ENCODE measurements at regions not wholly inside any gene's neighbourhood (a gene's known extent, or its start where the extent isn't known, plus 50 kb on each side); places are given as distances from the start of the nearest gene placed in this dataset.
A peak's percentile ranks its signal among the peaks of the same experiment; 100 is the strongest.
"Not testable (repeated sequence)": the region's sequence is repeated elsewhere in the genome, so short reads cannot be mapped to it uniquely, and the experiment has no call there.

DNA sequence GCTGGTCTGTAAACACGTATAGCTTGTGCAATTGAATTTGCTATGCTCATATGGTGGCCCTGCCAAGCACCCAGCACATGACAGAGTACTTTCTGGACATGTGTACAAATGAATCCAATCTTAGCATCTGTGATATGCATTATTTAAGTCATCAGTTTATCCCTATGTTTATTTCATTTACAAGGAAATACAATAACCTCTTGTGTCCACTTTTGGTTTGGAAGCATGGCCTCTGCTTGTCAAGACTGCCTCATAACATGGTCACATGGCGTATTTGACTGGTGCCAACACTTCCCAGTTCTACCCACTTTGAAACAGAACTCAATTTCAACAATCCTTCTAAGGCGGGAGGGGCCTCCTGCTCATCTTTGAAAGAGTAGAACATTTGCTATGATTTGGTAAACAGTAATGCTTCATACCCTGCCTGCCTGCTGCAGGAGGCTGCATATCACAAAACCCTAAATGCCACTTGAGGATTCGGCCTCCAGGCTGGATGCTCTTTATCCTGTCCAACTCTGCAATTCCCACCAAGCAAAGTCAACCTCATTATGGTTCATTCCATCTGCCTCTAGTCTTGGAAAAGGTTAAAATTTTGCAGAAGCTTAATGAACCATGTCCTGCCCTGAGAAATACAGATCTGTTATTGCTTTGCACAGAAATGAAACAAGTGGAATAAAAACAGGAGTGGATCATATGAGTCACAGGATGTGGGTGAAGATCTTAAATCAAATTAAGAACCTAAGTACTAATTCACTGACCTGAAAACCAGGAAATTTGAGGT, 151.3 kb downstream of the CYSLTR2 start:
- peak in 2 of 3 donors; percentile 33 to 50 for DNase-seq (ENCODE audit: low read depth in 2 of 3, low spot score in 2 of 3)

DNA sequence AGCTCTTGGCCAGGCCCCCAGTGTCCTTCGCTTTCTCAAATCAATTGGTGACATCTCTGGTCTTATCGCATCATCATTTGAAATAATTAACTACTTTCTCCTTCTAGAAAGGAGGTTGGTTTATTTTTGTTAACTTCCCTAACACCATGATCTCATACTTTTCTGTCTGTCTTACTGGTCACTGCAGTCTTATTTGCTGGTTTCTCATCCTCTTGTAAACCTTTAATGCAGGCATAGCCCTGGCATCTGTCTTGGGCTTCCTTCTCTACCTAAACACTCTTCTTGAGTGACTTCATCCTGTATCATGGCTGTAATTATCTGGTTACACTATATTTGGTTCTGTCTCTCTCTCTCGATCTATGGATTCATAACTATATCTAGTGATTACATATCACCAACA, 152.8 kb downstream of the CYSLTR2 start:
- no peak for DNase-seq (ENCODE audit: low read depth in 2 of 3, low spot score in 2 of 3)

DNA sequence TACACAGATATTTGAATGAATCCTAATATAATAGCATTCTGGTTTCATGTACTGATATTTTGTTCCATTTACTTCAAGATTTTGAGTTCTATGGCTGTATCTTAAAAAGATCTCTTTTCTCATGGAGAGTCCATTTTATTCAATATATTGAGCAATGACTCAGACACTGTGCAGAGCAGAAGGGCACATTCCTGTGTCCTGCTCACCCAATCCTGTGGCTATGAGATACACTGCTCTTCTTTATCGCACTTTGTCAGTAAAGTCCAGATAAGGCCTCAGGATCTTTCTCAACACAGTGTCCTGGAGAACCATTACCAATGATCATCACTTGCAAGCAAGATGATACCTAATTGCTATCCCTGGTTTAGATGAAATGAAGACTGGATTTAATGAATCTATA, 155.0 kb downstream of the CYSLTR2 start:
- no peak for DNase-seq (ENCODE audit: low read depth in 2 of 3, low spot score in 2 of 3)

DNA sequence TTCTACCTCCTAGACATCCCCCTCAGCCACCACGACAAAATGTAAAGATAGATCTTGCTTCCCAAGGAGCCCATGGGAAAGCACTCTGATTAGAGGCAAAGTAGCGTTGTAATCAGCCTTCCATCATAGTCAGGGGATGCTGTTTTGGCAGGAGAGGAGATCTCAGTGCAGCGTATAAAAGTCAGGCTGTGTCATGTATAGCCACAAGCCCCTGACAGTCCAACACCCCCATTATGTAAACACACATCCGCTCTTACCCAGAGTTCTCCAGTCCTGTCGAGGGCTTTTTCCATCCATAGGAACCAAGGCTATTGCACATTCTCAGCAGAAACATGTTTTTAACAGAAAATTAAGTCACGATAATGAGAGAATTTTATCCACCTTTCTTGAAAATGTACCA, 156.3 kb downstream of the CYSLTR2 start:
- DNase-seq (ENCODE audit: low read depth in 2 of 3, low spot score in 2 of 3) = no peak

DNA sequence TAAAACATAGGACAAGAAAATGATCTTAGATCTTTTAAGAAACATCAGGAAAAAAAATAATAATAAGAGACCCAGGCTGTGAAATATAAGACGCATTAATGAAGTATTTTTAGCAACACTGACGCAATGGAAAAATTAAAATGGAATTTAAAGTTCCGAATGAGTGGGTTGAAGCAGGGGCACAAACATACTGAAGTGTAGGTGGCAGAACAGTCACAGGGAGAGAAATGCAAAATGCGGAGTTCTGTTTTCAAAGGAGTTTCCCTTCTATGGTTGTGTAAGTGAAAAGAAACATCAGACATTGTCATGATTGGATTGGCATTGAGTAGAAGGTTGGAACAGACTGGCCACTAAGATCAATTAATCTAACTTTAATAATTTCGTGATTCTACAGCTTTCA, 159.8 kb downstream of the CYSLTR2 start:
- no peak for DNase-seq (ENCODE audit: low read depth in 2 of 3, low spot score in 2 of 3)

DNA sequence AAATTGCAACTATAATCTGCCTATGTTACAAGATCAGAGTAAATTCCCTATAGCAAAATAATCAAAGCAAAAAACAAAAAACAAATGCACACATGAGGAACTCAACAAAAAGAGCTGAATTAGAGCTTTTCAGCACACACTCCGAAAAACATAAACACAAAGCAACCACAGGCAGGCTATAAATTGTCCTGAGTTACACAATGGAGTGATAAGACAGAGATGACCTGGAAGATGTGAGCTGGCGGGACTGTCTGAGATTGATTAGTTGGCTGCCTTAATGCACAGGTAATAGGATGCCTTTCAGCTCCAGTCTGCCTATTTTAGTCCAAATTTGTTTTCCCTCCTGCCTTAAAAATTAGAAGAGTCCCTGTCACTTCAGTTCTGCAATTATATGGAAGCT, 159.0 kb upstream of the FNDC3A start:
- DNase-seq (ENCODE audit: low read depth in 2 of 3, low spot score in 2 of 3) = no peak

DNA sequence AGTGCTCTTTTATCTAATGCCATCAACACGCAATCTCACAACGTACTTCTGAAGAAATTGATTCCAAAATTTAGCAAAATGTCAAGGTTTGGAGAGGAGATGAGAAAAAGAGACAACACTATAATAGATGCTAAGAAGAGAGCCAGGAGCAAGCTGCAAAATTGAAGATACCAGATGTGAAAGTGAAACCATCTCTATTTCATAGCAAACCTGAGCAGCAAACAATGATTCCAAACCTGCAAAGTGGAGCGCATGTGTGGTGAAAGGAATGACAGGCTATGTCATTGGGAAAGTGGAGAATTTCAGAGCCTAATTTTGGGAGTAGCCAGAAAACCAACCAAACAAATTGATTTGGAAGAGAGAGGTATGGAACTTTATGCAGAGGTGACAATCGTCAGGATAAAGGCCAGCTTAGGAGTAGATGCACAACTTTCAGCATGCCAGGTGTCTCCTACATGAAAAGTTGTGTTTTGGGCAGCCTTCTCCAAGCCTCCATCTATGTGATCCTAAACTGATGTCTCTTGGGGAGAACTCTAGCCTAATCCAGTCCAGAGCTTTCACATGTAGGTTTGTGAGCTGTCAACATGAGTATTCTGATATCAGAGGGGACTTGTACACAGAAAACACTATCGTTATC, 158.4 kb upstream of the FNDC3A start:
- peak in 1 of 3 donors; percentile 44 for DNase-seq (ENCODE audit: low read depth in 2 of 3, low spot score in 2 of 3)

DNA sequence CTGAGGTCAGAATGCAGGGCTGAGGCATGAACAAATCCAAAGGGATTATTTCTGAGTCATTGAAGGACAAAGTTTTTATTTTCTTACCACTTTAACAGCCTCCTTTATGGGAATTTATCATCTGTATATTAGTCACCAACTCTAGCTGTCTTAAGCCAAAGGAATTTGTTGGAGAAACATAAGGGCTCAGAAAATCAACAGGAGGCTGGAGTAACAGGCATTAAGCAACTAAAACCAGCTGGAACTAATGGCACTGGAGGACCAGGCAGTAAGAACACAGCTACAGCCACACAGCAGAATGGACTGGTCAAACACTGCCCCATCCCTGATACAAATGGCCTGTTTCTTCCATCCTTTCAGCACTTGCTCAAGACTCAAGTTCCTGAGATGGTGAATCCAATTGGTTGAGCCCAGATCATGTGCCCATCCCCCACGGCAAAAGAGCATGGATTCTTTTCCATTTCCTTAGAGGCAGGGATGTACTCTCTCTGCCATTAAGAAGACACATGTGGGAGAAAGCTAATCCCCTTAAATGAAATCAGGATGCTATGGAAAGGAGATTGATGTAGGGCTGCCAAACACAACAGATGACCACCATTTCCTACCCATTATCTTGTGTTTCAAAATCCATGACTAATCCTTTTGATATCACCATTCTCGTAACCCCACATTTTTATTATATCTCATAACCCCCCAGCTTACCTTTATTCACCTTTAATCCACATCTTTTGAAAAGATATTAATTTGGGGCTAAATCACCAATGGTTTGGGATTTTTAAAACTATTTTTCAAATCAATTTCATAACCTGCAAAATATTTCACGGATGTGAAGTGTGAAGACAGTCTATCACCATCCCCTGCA, 157.0 kb upstream of the FNDC3A start:
- DNase-seq (ENCODE audit: low read depth in 2 of 3, low spot score in 2 of 3) = no peak

DNA sequence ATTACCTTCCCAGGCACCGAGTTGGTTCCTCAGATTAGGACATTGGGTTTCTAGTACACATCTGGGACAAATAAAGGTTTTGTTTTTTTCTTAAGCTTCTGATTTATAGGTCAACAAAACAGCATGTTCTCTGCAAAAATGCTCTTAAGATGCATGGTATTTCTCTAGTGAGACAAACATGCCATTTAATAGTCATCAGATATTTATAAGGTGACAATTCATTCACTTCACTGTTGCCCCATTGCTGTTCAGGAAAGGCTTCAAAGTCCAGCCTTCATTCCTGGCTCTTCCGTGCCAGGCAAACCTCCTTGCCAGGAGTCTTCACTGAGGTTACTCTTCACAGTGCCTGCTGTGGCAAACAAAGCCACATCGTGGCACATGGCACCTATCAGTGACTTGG, 156.3 kb upstream of the FNDC3A start:
- DNase-seq (ENCODE audit: low read depth in 2 of 3, low spot score in 2 of 3) = no peak

DNA sequence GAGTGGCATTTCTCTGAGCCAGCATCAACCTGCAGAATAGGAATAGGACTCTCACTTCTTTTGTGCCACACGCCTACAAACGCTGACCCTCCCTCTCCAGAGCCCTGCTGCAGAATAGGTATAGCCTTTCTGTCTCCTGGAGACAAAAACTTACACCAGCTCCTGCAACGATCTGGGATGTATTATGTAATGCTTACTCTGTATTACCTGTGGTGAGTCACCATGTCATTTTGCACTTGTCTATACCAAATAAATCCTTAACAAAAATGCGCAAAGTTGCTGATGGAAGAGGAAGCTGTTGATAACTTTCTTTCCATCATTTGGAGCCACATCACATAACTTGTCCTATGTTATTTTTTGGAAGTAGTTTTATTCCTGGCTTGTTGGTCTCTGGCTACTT, 155.8 kb upstream of the FNDC3A start:
- no peak for DNase-seq (ENCODE audit: low read depth in 2 of 3, low spot score in 2 of 3)

DNA sequence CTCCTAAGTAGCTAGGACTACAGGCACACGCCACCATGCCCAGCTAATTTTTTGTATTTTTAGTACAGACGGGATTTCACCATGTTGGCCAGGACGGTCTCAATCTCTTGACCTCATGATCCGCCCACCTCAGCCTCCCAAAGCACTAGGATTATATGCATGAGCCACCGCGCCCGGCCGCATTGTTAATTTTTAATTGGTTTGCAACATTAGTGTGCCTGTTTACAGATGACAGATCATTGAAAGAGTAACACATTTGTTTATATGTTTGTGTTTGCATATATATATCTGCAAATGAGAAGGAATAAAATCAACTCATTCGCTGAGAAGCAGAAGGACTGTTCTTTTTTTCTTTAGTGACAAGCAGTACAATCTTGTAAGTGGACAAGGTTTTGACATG, 152.2 kb upstream of the FNDC3A start:
- not testable (repeated sequence) for DNase-seq (ENCODE audit: low read depth in 2 of 3, low spot score in 2 of 3)

DNA sequence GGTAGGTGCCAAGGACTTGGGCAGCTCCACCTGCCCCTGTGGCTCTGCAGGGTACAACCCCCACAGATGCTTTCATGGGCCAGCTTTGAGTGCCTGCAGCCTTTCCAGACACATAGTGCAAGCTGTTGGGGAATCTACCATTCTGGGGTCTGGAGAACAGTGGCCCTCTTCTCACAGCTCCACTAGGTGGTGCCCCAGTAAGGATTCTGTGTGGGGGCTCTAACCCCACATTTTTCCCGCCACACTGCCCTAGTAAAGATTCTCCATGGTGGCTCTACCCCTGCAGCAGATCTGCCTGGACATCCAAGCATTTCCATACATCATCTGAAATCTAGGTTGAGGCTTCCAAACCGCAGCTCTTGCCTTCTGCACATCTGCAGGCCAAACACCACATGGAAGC, 149.7 kb upstream of the FNDC3A start:
- no peak for DNase-seq (ENCODE audit: low read depth in 2 of 3, low spot score in 2 of 3)

DNA sequence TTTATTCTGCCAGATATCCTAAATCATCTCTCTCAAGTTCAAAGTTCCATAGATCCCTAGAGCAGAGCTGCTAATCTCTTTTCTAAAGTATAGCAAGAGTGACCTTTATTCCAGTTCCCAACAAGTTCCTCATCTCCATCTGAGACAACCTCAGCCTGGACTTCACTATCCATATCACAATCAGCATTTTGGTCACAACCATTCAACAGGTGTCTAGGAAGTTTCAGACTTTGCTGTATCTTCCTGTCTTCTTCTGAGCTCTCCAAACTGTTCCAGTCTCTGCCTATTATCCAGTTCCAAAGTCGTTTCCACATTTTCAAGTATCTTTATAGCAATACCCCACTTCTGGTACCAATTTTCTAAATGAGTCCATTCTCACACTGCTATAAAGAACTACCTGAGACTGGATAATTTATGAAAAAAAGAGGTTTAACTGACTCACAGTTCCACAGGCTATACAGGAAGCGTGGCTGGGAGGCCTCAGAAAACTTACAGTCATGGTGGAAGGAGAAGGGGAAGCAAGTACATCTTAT, 148.7 kb upstream of the FNDC3A start:
- DNase-seq (ENCODE audit: low read depth in 2 of 3, low spot score in 2 of 3) = not testable (repeated sequence)

DNA sequence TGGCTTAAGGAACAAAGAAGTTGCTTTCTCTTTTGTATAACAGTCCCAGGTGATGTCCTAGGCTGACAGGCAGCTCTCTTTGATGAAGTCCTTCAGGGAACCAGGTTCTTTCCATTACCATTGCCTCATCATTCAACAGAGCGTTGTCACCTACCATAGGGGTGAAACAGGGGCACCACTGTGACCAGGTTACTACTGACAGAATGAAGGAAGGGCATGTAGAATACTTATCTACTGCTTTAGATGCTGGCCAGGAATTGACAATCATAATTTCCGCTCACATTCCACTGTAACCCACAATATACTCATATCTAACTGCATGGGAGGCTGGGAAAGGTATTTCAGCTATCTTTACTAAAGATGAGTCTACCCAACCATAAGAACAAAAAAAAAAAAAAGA, 148.0 kb upstream of the FNDC3A start:
- no peak for DNase-seq (ENCODE audit: low read depth in 2 of 3, low spot score in 2 of 3)

DNA sequence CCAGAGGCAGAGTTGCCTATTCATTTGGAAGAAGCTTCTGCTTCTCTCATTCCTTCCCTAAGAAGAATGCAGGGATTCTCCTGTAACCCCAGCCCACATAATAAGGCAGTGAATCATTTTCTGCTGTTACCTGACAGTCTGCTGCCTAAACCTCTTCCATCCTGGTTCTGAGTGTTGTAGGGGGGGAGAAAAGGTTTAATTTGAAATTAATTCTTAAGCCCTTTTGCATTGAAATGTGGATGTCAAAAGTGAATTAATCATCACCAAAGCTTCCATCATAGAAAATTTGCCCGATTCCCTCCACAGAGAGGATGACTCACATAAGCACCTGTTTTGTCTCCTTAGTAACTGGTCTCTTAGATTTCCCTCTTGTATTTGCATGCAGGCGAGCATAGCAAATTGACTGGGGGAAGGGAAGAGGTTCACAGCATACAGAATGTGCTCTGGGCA, 146.7 kb upstream of the FNDC3A start:
- DNase-seq (ENCODE audit: low read depth in 2 of 3, low spot score in 2 of 3) = peak in 2 of 3 donors; percentile 24 to 55

DNA sequence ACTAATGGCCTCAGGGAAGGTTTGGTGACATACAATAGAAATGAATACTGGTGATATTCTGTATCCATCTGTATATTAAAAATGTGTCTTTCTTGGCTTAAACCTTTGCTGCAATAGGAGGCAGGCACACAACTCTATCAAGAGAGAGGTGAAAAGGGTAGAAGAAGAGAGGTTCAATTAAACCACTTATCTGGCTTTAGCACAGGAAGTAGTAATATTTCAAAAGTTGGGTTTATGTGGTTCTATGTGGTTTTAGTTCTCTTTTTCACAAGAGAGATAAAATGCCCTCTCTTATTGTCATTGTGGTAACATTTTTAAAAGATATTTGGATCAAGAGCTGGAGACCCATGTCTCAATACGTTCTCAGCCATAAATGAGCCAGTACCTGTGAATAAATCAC, 146.2 kb upstream of the FNDC3A start:
- peak in 1 of 3 donors; percentile 41 for DNase-seq (ENCODE audit: low read depth in 2 of 3, low spot score in 2 of 3)

DNA sequence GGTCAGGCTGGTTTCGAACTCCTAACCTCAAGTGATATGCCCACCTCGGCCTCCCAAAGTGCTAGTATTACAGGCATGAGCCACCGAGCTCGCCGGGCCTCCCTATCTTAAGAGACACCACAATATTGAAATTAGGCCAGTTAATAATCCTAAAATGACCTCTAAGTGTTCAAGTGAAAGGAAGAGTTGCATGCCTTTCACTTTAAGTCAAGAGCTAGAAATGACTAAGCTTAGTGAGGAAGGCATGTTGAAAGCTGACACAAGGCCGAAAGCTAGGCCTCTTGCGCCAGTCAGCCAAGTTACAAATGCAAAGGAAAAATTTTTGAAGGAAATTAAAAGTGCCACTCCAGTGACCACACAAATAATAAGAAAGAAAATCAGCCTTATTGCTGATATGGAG, 144.5 kb upstream of the FNDC3A start:
- no peak for DNase-seq (ENCODE audit: low read depth in 2 of 3, low spot score in 2 of 3)

DNA sequence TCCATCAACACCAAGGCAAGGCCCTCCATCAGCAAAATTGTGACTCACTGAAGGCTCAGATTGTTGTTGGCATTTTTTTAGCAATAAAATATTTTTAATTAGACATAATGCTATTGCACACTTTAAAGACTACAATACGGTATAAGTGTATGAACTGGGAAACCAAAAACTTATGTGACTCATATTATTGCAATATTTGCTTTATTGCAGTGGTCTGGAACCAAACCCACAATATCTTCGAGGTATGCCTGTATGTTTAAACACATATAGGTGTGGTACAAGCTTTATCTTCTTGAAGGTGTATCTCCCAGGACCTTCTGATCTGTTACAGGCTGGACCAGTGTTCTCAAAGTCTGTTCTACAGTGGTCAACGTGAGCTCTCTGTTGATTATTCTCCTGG, 142.3 kb upstream of the FNDC3A start:
- no peak for DNase-seq (ENCODE audit: low read depth in 2 of 3, low spot score in 2 of 3)

DNA sequence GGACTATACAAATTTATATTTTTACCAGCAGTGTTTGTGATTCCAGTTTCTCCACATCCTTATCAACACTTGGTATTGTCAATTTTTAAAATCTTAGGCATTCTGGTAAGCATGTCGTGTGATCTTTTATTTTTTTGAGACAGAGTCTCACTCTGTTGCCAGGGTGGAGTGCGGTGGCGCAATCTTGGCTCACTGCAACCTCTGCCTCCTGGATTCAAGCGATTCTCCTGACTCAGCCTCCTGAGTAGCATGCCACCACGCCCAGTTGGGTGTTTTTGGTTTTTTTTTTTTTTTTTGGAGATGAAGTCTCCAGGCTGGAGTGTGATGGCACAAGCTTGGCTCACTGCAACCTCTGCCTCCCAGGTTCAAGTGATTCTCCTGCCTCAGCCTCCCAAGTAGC, 140.4 kb upstream of the FNDC3A start:
- not testable (repeated sequence) for DNase-seq (ENCODE audit: low read depth in 2 of 3, low spot score in 2 of 3)

DNA sequence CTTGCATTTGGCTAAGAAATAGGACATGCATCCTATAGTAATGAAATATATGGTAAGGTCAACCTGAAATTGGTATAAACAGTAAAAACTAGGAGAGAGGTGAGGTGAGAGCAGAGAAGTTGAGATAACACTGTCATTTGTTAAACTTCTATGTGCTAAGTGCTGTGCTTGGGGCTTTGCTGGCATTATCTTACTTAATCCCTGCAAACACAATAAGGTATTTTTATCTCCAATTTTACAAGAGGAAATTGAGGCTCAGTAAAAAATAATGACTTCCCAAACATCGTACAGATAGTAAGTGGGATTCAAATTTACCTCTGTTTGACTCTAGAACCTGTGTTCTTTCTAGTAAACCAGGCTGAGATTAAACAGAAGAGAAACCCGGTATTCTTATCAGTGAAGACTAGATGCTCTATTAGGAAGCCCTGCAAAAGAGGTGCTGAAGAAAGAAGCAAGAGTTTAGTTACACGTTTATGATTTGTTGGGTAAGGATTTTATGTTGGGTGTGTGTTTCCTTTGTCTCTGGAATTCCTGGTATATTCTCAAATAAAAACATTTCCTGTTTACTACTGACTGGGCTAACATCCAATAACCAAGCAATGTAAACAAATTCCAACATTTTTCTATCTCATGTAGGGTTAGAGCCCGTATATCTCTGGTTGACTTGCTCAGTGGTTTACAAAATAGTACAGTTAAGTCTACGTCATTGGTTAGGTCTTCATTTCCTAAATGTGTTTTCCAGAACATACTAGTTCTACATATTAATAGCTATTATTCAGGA, 137.3 kb upstream of the FNDC3A start:
- DNase-seq (ENCODE audit: low read depth in 2 of 3, low spot score in 2 of 3) = no peak

All from hematopoietic multipotent progenitor cell (in vitro differentiated cells).